ENCODE measurements at regions not wholly inside any gene's neighbourhood (a gene's known extent, or its start where the extent isn't known, plus 50 kb on each side); places are given as distances from the start of the nearest gene placed in this dataset.
"Not testable (repeated sequence)": the region's sequence is repeated elsewhere in the genome, so short reads cannot be mapped to it uniquely, and the experiment has no call there.

GRCh38 chr6:80488190-80488589 lies 381.7 kb downstream of the BCKDHB start:
- no peak for DNase-seq
- H3K36me3 ChIP-seq = no peaks in the 10 kb centered on the region

GRCh38 chr6:80485494-80485893 lies 379.0 kb downstream of the BCKDHB start:
- H3K9me3 ChIP-seq; H3K36me3 ChIP-seq; H3K27ac ChIP-seq; intact Hi-C loops (cut with DNase I); DNase-seq; H3K27me3 ChIP-seq; H3K4me1 ChIP-seq; H3K4me3 ChIP-seq; ATAC-seq: not testable (repeated sequence)

More at GRCh38 chr6:80488190-80488589, 381.7 kb downstream of the BCKDHB start:
- H3K4me1 ChIP-seq = no peaks in the 10 kb centered on the region
- H3K9me3 ChIP-seq = no peaks in the 10 kb centered on the region
- H3K27me3 ChIP-seq = no peaks in the 10 kb centered on the region
- H3K27ac ChIP-seq = no peak overlapping the region
- H3K4me3 ChIP-seq = no peak overlapping the region
- no peak for ATAC-seq
- TF ChIP-seq, protein P1, sequence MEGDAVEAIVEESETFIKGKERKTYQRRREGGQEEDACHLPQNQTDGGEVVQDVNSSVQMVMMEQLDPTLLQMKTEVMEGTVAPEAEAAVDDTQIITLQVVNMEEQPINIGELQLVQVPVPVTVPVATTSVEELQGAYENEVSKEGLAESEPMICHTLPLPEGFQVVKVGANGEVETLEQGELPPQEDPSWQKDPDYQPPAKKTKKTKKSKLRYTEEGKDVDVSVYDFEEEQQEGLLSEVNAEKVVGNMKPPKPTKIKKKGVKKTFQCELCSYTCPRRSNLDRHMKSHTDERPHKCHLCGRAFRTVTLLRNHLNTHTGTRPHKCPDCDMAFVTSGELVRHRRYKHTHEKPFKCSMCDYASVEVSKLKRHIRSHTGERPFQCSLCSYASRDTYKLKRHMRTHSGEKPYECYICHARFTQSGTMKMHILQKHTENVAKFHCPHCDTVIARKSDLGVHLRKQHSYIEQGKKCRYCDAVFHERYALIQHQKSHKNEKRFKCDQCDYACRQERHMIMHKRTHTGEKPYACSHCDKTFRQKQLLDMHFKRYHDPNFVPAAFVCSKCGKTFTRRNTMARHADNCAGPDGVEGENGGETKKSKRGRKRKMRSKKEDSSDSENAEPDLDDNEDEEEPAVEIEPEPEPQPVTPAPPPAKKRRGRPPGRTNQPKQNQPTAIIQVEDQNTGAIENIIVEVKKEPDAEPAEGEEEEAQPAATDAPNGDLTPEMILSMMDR (IDR thresholded peaks at IDR 0.05) = no peak
- intact Hi-C loops (cut with DNase I) = no loop called here

DNA sequence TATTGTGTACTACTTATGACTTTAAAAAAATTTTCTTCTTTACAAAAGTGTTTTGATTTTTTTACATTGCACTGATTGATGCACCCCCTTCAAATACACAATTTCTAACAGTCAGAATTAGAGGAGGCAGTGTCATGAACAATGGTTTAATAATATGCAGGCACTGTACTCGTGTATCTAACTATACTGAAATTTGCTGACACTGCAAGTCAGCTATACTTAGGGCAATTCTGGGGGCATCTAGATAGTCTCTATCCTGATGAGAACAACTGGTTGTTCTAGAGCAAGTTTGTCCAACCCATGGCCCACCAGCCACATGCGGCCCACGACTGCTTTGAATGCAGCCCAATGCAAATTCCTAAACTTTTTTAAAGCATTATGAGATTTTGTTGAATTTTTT lies 375.6 kb downstream of the BCKDHB start:
- Histone ChIP-seq H3K4me3 (no peak overlapping the region), H3K27ac (no peak overlapping the region), H3K36me3 (no peaks in the 10 kb centered on the region), H3K4me1 (no peaks in the 10 kb centered on the region), H3K9me3 (no peaks in the 10 kb centered on the region), H3K27me3 (no peaks in the 10 kb centered on the region)
- intact Hi-C loops (cut with DNase I) = no loop called here
- no peak for ATAC-seq
- DNase-seq = no peak
- TF ChIP-seq, protein P1 (IDR thresholded peaks at IDR 0.05) = no peak

DNA sequence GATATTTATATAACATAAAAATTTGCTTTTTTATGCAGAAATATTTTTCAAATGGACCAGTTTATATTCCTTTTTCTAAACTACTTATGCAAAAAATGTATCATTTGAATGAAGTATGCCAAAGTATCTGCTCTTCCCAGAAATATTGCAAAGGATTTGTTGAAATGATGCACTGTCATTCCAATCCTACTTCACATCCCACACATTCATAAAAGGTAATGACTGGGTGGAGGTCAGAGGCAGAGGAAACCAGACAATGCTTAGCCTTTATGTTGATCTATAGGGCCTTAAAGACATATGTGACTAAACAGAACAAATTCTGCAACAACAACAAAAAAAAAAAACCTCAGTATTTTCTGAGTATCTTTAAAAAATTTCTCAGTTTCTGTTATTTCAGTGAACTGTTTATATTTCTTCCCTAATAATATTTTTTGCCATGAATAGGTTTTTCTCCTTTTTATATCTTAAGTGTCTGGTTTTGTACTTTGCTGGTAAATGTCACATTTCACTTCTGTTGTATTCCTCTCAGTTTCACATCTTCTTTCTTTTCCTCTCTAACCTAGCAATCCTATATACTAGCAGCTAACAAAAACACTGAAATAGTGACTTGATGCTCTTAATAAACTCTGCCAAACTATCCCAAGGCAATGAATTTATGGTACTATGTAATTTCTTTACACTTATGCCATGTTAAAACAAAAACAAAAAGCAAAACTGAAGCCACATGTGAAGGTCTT lies 374.1 kb downstream of the BCKDHB start:
- TF ChIP-seq, protein P1 (IDR thresholded peaks at IDR 0.05) = no peak
- Histone ChIP-seq H3K36me3 (no peaks in the 10 kb centered on the region), H3K27ac (no peak overlapping the region), H3K4me3 (no peak overlapping the region), H3K27me3 (no peaks in the 10 kb centered on the region), H3K4me1 (no peaks in the 10 kb centered on the region), H3K9me3 (no peaks in the 10 kb centered on the region)
- intact Hi-C loops (cut with DNase I) = no loop called here
- ATAC-seq (no peak), DNase-seq (no peak)

- H3K4me1 ChIP-seq = no peaks in the 10 kb centered on the region
- no peak for ATAC-seq
These were observed 371.6 kb downstream of the BCKDHB start for GRCh38 chr6:80478030-80478429.

DNA sequence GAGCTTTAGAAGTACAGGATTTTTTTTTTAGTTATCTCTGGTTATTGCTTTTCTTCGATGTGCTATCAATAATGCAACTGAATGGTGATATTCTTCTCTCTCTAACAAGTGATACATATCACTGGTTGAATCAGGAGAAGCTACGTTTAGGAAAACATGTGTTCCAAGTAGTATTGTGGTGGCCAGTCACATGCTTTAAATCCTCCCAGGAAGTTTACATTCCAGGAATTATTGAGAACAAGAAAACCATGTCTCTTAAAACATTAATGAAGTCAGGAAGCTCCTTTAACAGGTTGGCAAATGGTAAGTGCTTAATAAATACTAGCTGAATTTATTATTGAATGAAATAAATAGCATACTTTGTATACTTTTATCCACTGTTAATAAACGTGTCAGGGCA lies 371.1 kb downstream of the BCKDHB start:
- DNase-seq (no peak), ATAC-seq (no peak)
- H3K4me1 ChIP-seq = no peaks in the 10 kb centered on the region
- no peaks in the 10 kb centered on the region for H3K27me3 ChIP-seq
- H3K4me3 ChIP-seq = no peak overlapping the region
- no peaks in the 10 kb centered on the region for H3K9me3 ChIP-seq
- TF ChIP-seq, protein P1 (IDR thresholded peaks at IDR 0.05) = no peak
- intact Hi-C loops (cut with DNase I) = no loop called here
- no peak overlapping the region for H3K27ac ChIP-seq
- no peaks in the 10 kb centered on the region for H3K36me3 ChIP-seq

More at GRCh38 chr6:80478030-80478429, 371.6 kb downstream of the BCKDHB start:
- Histone ChIP-seq H3K4me3 (no peak overlapping the region), H3K36me3 (no peaks in the 10 kb centered on the region), H3K27ac (no peak overlapping the region), H3K9me3 (no peaks in the 10 kb centered on the region), H3K27me3 (no peaks in the 10 kb centered on the region)
- DNase-seq = no peak
- intact Hi-C loops (cut with DNase I) = no loop called here
- TF ChIP-seq, protein P1 (IDR thresholded peaks at IDR 0.05) = no peak

All from upper lobe of right lung (tissue), 1 donor.